Brain microvascular endothelial cell (primary cell): ENCODE measurements at regions not wholly inside any gene's neighbourhood (a gene's known extent, or its start where the extent isn't known, plus 50 kb on each side); places are given as distances from the start of the nearest gene placed in this dataset.
"Not testable (repeated sequence)": the region's sequence is repeated elsewhere in the genome, so short reads cannot be mapped to it uniquely, and the experiment has no call there.

Source experiments
- DNase-seq: peaks from one replicate; pipeline ENCODE4 v3.0.0-alpha.2; 2020
- H3K27ac ChIP-seq: fragments of 250-450 bp; sonication (Bioruptor Pico); 2 replicates; pipeline ENCODE4 v1.5.1; 2020; ENCODE audit warnings: mild to moderate bottlenecking, moderate library complexity
- H3K27me3 ChIP-seq: fragments of 250-450 bp; sonication (Bioruptor Pico); replicated peaks from 2 replicates; pipeline ENCODE4 v1.5.1; 2020; ENCODE audit warnings: mild to moderate bottlenecking
- H3K36me3 ChIP-seq: fragments of 250-450 bp; sonication (Bioruptor Pico); replicated peaks from 2 replicates; pipeline ENCODE4 v1.5.1; 2020; ENCODE audit warnings: mild to moderate bottlenecking
- H3K4me3 ChIP-seq: 2 replicates; pipeline ENCODE4 v1.5.1; 2011; ENCODE audit warnings: low read depth, mild to moderate bottlenecking, control low read depth, low read length, moderate library complexity
- in situ Hi-C: cut with HindIII; loops from 2 replicates; pipeline ENCODE4 v1.10.0; 2017; ENCODE audit warnings: low sequenced_read_pairs, low pct_ligation_motif_present
- TF ChIP-seq, protein P1 (sequence below): IDR thresholded peaks from 2 replicates; pipeline ENCODE4 v1.5.1; 2011; ENCODE audit warnings: low read depth, mild to moderate bottlenecking, moderate library complexity, low read length, control low read depth, inconsistent platforms; ENCODE audit errors: missing control alignments

DNA sequence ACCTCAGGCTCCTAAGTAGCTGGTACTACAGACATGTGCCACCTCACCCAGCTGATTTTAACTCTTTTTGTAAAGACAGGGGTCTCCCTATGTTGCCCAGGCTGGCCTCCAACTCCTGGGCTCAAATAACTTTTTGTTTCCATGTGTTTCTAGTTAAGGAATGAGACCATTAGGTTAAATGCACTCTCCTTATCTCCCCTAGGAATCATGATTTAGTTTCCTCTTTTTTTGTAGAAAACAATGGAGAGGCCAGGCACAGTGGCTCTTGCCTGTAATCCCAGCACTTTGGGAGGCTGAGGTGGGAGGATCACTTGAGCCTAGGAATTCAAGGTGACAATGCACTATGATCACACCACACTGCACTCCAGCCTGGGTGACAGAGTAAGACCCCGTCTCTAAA is 198.8 kb upstream of the C2CD4B start:
- in situ Hi-C loops: no loop called here
- Histone ChIP-seq H3K27me3 (no peaks in the 10 kb centered on the region), H3K36me3 (no peaks in the 10 kb centered on the region), H3K4me3 (no peak overlapping the region), H3K27ac (no peak overlapping the region)
- DNase-seq: no peak
- TF ChIP-seq, protein P1, sequence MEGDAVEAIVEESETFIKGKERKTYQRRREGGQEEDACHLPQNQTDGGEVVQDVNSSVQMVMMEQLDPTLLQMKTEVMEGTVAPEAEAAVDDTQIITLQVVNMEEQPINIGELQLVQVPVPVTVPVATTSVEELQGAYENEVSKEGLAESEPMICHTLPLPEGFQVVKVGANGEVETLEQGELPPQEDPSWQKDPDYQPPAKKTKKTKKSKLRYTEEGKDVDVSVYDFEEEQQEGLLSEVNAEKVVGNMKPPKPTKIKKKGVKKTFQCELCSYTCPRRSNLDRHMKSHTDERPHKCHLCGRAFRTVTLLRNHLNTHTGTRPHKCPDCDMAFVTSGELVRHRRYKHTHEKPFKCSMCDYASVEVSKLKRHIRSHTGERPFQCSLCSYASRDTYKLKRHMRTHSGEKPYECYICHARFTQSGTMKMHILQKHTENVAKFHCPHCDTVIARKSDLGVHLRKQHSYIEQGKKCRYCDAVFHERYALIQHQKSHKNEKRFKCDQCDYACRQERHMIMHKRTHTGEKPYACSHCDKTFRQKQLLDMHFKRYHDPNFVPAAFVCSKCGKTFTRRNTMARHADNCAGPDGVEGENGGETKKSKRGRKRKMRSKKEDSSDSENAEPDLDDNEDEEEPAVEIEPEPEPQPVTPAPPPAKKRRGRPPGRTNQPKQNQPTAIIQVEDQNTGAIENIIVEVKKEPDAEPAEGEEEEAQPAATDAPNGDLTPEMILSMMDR: no peak

DNA sequence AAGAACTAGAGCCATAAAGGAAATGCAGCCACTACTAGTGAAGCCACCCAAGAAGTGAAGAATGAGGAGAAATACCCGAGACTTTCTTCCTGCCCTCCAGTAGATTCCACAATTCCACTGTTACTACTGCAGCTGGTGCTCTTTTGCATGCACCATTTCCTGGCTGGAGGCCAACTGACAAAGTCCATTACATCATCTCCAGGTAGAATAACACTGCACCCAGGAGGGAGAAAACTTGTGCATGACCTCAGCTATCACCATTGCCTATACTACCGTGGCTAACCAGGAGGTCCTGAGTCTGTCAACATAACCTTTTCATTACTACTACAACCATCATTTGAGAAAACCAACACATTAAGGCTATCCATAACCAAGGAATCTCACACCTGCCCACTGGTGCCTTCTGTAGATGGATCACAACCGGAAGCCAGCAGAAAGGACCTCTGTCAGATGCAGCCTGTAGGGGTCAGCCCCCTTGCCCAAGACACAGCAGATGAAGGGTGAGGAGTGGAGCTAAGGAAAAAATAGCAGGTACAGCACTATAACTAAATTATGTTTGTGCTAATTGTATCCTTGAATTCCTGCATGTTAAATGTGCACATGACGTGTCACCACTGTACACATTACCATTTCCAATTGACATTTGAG is 200.8 kb upstream of the C2CD4B start:
- DNase-seq: no peak
- no peaks in the 10 kb centered on the region for H3K27me3 ChIP-seq
- no peaks in the 10 kb centered on the region for H3K36me3 ChIP-seq
- no peak overlapping the region for H3K27ac ChIP-seq
- in situ Hi-C loops: no loop called here
- TF ChIP-seq, protein P1: no peak
- H3K4me3 ChIP-seq: no peak overlapping the region

DNA sequence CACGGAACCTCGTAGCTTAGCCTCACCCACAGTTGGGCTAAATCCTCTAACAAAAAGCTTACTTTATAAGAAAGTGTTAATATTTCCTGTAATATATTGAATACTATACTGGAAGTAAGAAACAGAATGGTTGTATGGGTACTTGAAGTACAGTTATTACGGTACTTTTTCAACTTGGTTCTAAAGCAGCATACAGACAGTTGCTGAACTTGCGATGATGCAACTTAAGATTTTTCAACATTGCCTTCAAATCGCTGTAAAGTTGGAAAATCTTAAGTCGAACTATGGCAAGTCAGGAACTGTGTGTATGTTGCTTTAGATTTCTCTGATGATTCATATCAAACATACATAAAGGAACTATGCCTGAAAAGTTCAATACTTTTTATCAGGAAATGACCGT is 204.4 kb upstream of the C2CD4B start:
- Histone ChIP-seq H3K36me3 (no peaks in the 10 kb centered on the region), H3K27me3 (no peaks in the 10 kb centered on the region), H3K27ac (no peak overlapping the region), H3K4me3 (no peak overlapping the region)
- no peak for DNase-seq
- in situ Hi-C loops: no loop called here
- TF ChIP-seq, protein P1: no peak

GRCh38 chr15:62371683-62372082 is 206.6 kb upstream of the C2CD4B start:
- DNase-seq, H3K27me3 ChIP-seq, H3K27ac ChIP-seq, in situ Hi-C loops, H3K4me3 ChIP-seq, H3K36me3 ChIP-seq: not testable (repeated sequence)

DNA sequence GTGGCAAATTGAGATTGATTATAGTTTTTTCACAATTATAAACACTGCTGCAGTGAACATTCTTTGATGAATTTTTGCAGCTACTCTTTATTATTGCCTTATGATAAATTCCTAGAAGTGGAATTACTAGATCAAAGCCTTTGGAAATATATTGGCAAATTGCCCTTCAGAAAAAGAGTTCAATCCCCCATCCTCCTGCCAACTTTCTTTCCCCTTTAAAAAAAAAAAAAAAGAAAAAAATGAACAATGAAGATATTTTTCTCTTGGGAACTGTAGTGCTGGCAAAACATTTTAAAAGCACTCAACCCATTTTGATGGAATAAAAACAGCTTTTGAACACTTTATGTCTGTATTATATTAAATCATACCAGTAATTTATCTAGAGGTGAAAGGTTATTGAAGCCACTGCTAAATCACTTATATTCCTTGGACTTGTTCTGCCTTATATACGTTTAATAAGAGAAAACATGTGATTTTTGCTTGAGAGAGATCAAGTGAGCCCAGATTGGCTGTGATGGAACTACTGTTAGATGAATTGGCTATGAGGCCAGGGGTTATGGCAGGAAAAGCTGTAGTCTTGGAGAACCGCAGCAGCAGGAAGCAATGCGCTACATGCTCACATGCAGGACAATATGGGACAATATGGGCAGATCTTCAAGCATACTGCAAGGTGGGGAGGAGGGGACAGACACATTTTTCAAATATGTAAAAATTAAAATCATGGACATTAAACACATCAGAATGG is 212.8 kb upstream of the C2CD4B start:
- Histone ChIP-seq H3K27me3 (no peaks in the 10 kb centered on the region), H3K27ac (no peak overlapping the region), H3K4me3 (no peak overlapping the region), H3K36me3 (no peaks in the 10 kb centered on the region)
- DNase-seq: no peak
- TF ChIP-seq, protein P1: no peak
- in situ Hi-C loops: no loop called here

GRCh38 chr15:62378772-62379498 is 213.8 kb upstream of the C2CD4B start:
- no peaks in the 10 kb centered on the region for H3K36me3 ChIP-seq
- in situ Hi-C loops: no loop called here
- H3K27ac ChIP-seq: no peak overlapping the region
- H3K27me3 ChIP-seq: no peaks in the 10 kb centered on the region
- DNase-seq: no peak
- TF ChIP-seq, protein P1: no peak
- H3K4me3 ChIP-seq: no peak overlapping the region
